HepG2 (cell line): ENCODE measurements at regions not wholly inside any gene's neighbourhood (a gene's known extent, or its start where the extent isn't known, plus 50 kb on each side); places are given as distances from the start of the nearest gene placed in this dataset.

ENCODE experiments used
- ATAC-seq: fragments of 200-7000 bp; cut with Tn5 transposase; 3 replicates; pipeline ENCODE4 v1.9.1; 2020; ENCODE audit warnings: mild to moderate bottlenecking, moderate library complexity
- BruUV-seq: library from RNA; stranded (reverse); fragments of 400-500 nt; replicated peaks from 2 replicates; lab custom pipeline; 2021; lab: Mats Ljungman, UMichigan
- CTCF ChIA-PET: fragments of 300-600 bp; formaldehyde crosslinking; extraction: SDS; loops from one replicate; lab custom pipeline; 2021; ENCODE audit warnings: low total read pairs, inconsistent platforms, low intra/inter-chr PET ratio; lab: Yijun Ruan, JAX
- POLR2A ChIA-PET: fragments of 350-600 bp; sonication (Branson Sonifier 250); formaldehyde crosslinking; loops from one replicate; lab custom pipeline; 2020; ENCODE audit warnings: antibody characterized with exemption, inconsistent platforms; lab: Yijun Ruan, JAX
- DNase-seq: peaks from one replicate; pipeline ENCODE4 v3.0.0-alpha.2; 2015; ENCODE audit warnings: low spot score
- FAIRE-seq: peaks from 3 replicates; lab custom pipeline; 2011; peaks lifted over from hg19 to GRCh38; lab: Jason Lieb, UNC
- H2AFZ ChIP-seq: one replicate; pipeline ENCODE4 v1.6.1; 2011; ENCODE audit warnings: low read length, inconsistent platforms
- H3K27ac ChIP-seq: fragments of 300-600 bp; 3 replicates; pipeline ENCODE4 v1.8.0; 2011; ENCODE audit warnings: mixed run types, mild to moderate bottlenecking, mixed read lengths, low read length, inconsistent platforms; ENCODE audit not compliant: insufficient read depth; ENCODE audit errors: extremely low read length
- H3K27me3 ChIP-seq, 2 experiments: fragments of 200-600 bp in 1 of 2; 2 replicates in 1 of 2; 3 replicates in 1 of 2; pipeline versions ENCODE4 v1.6.0 to v1.8.0; 2011; ENCODE audit warnings: low read length in 2 of 2, mild to moderate bottlenecking in 2 of 2, moderate library complexity in 2 of 2, inconsistent platforms in 1 of 2; ENCODE audit not compliant: insufficient read depth in 2 of 2, control insufficient read depth in 1 of 2
- H3K36me3 ChIP-seq, 2 experiments: fragments of 200-600 bp in 1 of 2; replicated peaks in 1 of 2; 2 replicates in 1 of 2; 3 replicates in 1 of 2; pipeline versions ENCODE4 v1.5.1 to v1.8.0; 2011; ENCODE audit warnings: low read length in 2 of 2, inconsistent platforms in 1 of 2; ENCODE audit not compliant: insufficient read depth in 2 of 2, control insufficient read depth in 1 of 2
- H3K4me1 ChIP-seq: 2 replicates; pipeline ENCODE4 v1.5.1; 2012; ENCODE audit warnings: low read length, inconsistent platforms; ENCODE audit not compliant: insufficient read depth
- H3K4me2 ChIP-seq: 2 replicates; pipeline ENCODE4 v1.6.0; 2011; ENCODE audit warnings: low read depth, low read length, inconsistent platforms
- H3K4me3 ChIP-seq, 3 experiments: fragments of 200-600 bp in 1 of 3; sonication (generic), shearing (Covaris generic) in 1 of 3; replicated peaks in 1 of 3; 2 replicates each; pipeline ENCODE4 v1.5.1; 2011 to 2016; ENCODE audit warnings: low read length in 3 of 3, inconsistent platforms in 2 of 3, low read depth in 2 of 3, mild to moderate bottlenecking in 2 of 3, control low read depth in 1 of 3, mixed read lengths in 1 of 3; ENCODE audit not compliant: insufficient read depth in 1 of 3
- H3K79me2 ChIP-seq: one replicate; pipeline ENCODE4 v1.6.1; 2011; ENCODE audit warnings: low read length, inconsistent platforms; ENCODE audit not compliant: insufficient read depth
- H3K9ac ChIP-seq: 2 replicates; pipeline ENCODE4 v1.6.0; 2011; ENCODE audit warnings: mild to moderate bottlenecking, low read depth, low read length, inconsistent platforms; ENCODE audit not compliant: insufficient read depth
- H3K9me3 ChIP-seq: 2 replicates; pipeline ENCODE4 v1.5.1; 2012; ENCODE audit warnings: mild to moderate bottlenecking, low read length
- H4K20me1 ChIP-seq: 2 replicates; pipeline ENCODE4 v1.6.0; 2011; ENCODE audit warnings: inconsistent platforms, mild to moderate bottlenecking, low read length, moderate library complexity; ENCODE audit not compliant: insufficient read depth
- KIAA2018 ChIP-seq: sonication (generic); formaldehyde crosslinking; IDR thresholded peaks from 2 replicates; pipeline ENCODE4 v1.5.0; 2020; ENCODE audit warnings: mild to moderate bottlenecking, missing genetic modification reagents, borderline replicate concordance
- MLLT10 ChIP-seq: sonication (generic); formaldehyde crosslinking; IDR thresholded peaks from 2 replicates; pipeline ENCODE4 v1.4.0; 2020; ENCODE audit warnings: missing genetic modification reagents
- PHF20 ChIP-seq: sonication (generic); formaldehyde crosslinking; IDR thresholded peaks from 2 replicates; pipeline ENCODE4 v1.5.0; 2020; ENCODE audit warnings: mild to moderate bottlenecking, missing genetic modification reagents
- WGBS: methylation state at CpG from one replicate; pipeline ENCODE4 v1.1.6; 2017; ENCODE audit warnings: low lambda C conversion rate; 5-methylcytosine and 5-hydroxymethylcytosine counted together
- in situ Hi-C: cut with HindIII; loops from 2 replicates; pipeline ENCODE4 v1.10.0; 2017; ENCODE audit warnings: low pct_unique_long_range_greater_than_20kb; ENCODE audit not compliant: extremely low pct_ligation_motif_present
- intact Hi-C: fragments of 100-400 bp; cut with micrococcal nuclease; formaldehyde crosslinking; loops from one replicate; pipeline ENCODE4 v1.10.0; 2022; ENCODE audit not compliant: unreplicated experiment

- TF ChIP-seq KIAA2018 (CRISPR knock-in tag), result no peak
These were observed 238.1 kb downstream of the AACS start (continued) for GRCh38 chr12:125303337-125303736.

GRCh38 chr12:125304029-125304428, 238.8 kb downstream of the AACS start:
- DNase-seq (no peak), ATAC-seq (no peak), FAIRE-seq (no peak)
- Histone ChIP-seq H3K79me2 (no peaks in the 10 kb centered on the region), H3K4me2 (no peak overlapping the region), H3K27ac (no peak overlapping the region), H3K36me3 (no peaks in the 10 kb centered on the region), H4K20me1 (no peaks in the 10 kb centered on the region), H2AFZ (no peak overlapping the region), H3K9ac (no peak overlapping the region), H3K9me3 (no peaks in the 10 kb centered on the region), H3K4me3 (no peak overlapping the region), H3K27me3 (peaks cover 2 to 16% of the 10 kb centered on the region in 2 experiments; a peak in 3 of 5 replicates), H3K4me1 (no peaks in the 10 kb centered on the region)
- in situ Hi-C loops (no loop called here), intact Hi-C loops (no loop called here)
- no TSS peak for BruUV-seq
- TF ChIP-seq MLLT10 (CRISPR knock-in tag) (no peak), PHF20 (no peak)
- WGBS, result 18% methylated on average over 10 of the region's 10 CpGs
- POLR2A ChIA-PET, result no interaction called here
- CTCF ChIA-PET, result no interaction called here
